ENCODE measurements at regions not wholly inside any gene's neighbourhood (a gene's known extent, or its start where the extent isn't known, plus 50 kb on each side); places are given as distances from the start of the nearest gene placed in this dataset.

- no peak for DNase-seq
These were observed 113.6 kb downstream of the LSMEM1 start for GRCh38 chr7:112594397-112594796.

DNA sequence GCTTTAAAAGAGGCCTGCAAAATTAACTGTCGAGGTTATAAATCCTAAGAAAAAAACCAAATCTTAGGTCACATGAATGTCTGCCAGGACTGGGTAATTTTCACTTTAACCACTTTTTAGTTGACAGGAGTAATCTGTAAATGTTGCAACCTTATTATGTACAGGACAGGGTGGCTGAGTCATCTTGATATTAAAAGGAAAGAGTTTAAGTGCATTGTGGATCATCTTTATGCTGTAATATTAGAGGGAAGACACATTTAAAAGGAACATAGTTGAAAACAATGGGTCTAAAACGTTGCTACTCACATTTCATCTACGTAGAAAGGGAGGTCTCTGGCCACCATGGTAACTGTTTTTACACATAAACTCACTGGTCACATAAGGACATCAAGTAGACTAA lies 115.5 kb downstream of the LSMEM1 start:
- peak; percentile 2 for DNase-seq

DNA sequence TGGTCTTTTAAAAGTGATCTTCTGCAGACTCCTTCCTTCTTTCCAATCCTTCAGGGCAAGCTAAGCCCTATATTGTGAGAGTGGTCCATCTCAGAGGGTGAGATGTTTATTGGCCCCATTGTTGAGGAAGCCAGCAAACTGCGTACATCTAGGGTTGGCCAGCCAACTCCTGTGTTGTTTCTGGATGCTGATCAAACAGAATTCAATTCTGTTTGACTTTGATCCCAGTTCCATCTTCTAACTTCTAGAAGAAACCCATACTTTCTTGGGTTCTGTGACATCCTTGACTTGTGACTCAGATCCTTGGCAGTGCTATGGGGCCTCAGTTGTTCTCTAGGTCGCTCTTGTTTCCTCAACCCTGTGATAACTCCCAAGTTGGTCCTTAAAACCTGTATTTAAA lies 116.2 kb downstream of the LSMEM1 start:
- no peak for DNase-seq

- no peak for DNase-seq
These were observed 122.9 kb downstream of the LSMEM1 start for GRCh38 chr7:112603673-112604072.

DNA sequence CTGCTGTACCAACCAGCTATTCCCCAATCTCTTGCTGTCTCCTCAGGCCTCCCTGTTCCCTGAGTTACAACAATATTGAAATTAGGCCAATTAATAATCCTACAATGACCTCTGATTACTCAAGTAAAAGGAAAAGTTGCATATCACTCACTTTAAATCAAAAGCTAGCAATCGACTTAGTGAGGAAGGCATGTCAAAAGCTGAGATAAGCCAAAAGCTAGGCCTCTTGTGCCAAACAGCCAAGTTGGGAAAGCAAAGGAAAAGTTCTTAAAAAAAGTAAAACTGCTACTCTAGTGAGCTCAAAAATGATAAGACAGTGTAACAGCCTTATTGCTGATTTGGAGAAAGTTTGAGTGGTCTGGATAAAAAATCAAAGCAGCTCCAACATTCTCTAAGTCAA lies 129.8 kb downstream of the LSMEM1 start:
- DNase-seq: no peak

DNA sequence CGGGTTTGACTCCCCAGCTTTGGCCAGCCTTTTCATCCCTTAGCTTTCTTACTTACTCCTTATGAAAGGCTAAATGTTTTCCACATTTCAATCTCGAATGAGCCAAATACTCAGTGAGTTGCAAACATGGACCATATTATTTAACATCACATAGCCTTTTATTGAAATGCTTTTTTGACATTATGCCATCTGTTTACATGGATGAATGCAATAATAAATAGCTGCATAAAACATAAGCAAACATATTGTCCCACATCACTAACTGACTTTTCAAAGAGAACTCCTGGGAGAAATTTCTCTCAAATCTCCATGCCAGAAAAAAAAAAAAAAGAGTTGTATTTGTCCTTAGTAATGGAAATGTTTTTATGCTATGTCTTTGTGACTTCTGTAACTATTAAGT lies 134.9 kb downstream of the LSMEM1 start:
- DNase-seq: no peak

DNA sequence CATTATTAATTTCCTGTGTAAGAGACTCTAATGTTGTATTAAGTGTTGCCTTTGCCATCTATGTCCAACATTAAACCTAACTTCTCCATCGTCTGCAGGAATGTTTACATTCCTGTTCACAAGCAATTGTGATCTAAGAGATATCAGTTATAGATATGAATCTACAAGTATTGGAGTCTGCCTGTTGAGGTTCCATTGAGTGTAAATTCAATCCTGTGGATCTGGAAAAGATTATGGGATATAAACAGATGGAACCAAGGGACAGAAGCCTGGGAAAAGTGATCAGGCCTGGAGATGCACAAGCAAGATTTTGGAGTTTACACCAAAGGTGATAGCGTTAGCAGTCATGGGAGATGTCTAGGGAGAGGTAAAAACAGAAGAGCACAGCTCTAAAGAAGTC lies 135.5 kb downstream of the LSMEM1 start:
- DNase-seq: no peak

GRCh38 chr7:112619343-112619742 lies 138.6 kb downstream of the LSMEM1 start:
- no peak for DNase-seq

- no peak for DNase-seq
These were observed 141.4 kb downstream of the LSMEM1 start for GRCh38 chr7:112622159-112622715.

DNA sequence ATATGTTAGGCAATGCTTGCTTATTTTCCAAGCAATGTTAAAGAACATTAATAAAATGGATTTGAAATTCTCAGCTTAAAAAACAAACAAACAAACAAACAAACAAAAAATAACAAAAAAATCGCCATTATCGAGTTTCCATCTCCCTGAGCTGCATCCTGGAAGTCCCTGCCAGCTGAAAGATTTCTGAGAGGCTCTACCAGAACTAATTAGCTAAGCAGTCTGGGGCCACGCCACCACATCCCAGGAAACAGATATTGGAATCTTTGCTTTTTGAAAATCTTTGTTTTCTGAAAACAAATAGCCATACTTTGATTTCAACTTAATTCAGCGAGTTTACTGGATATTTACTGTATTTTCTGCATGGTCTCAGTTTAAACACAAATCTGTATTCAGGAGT lies 143.6 kb downstream of the LSMEM1 start:
- no peak for DNase-seq

DNA sequence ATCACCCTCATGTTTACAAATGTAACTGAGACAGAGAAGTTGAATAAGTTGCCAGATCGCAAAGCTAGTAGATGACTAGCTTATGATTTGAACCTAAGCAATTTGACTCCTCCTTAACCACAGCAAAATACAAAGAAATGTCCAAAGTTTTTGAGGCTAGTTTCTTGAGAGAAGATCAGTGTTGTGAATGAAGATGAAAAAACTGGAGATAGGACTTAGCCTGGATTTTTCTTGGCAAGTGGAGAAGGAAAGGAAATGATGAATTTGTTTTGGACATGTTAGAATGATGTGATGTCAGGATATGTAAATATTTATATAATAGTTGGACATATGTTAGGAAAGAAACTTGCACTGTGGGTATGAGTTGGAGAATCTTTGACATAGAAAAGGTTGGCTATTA lies 149.8 kb downstream of the LSMEM1 start:
- DNase-seq: no peak

DNA sequence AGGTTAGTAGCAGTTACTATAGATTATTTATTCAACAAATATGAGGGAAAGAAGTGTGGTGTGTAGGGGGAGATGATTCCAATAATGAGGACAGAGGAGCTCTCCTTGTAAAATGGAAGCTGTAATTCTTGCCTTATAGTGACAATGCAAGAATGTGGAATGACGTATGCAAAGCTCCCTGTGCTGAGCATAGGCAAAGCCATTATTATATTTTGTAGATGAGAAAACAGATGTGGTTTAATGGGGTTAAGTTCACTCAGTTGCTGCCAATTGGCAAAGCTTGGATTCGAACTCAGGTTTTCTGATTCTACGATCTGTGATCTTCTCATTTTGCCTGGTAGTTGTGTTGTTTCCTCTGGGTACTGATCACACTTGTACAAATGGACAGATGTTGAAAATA lies 153.3 kb downstream of the LSMEM1 start:
- no peak for DNase-seq

DNA sequence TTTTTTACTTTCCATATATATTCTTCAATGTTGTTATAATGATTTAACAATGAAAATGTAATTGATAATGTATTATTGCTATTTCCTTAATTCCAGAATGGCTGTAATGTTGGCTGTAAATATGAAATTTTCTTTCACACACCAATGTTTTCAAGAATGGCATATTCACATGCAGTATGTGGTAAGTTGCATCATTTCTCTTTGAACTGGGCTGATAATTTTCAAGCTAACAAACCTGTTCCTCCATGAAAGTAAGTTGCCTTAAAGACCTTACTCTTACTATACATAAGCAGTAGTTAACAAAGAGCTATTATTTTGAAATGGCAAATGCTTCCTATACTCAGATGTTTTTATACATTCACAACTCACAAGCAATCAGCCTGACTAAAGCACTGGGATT lies 154.5 kb downstream of the TMEM168 start:
- DNase-seq: no peak

GRCh38 chr7:112638675-112639400 lies 151.4 kb downstream of the TMEM168 start:
- DNase-seq: no peak

GRCh38 chr7:112640685-112641084 lies 149.5 kb downstream of the TMEM168 start:
- DNase-seq: no peak

DNA sequence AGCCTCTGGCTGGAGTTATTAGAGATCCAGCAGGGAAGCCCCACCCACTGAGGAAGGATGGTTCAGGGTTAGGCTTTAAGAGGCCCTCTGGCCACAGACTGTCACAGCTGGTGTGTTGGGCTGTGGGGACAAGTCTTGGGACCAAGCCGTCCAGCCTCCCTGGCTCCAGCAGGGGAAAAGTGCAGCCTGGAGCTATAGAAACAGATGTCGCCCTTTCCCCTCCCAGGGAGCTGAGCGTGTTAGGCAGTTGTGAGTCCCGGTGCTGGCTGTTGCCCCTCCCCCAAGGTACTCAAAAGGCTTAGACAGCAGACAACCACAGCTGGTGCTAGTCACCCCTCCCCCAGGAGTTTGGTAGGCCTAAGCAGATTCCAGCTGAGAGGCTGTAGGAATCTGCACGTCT lies 143.4 kb downstream of the TMEM168 start:
- DNase-seq: no peak

DNA sequence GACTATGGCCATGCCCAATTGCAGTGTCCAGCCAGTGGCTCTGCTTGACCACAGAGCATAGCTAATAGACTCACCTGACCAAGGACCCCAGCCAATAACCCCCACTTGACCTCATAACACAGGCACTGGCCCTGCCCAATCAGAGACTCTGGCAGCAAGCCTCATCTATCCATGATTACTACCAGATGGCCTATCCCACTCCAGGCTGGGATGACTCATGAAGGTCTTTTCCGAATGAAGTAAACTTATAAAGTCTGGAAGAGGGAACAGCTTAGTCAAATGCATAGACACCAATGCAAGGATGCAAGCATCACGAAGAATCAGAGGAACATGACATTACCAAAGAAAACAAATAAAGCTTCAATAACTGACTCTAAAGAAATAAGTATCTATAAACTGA lies 141.4 kb downstream of the TMEM168 start:
- DNase-seq: no peak

- DNase-seq: no peak
These were observed 140.6 kb downstream of the TMEM168 start for GRCh38 chr7:112649560-112649959.

- no peak for DNase-seq
These were observed 135.6 kb downstream of the TMEM168 start for GRCh38 chr7:112654322-112655216.

DNA sequence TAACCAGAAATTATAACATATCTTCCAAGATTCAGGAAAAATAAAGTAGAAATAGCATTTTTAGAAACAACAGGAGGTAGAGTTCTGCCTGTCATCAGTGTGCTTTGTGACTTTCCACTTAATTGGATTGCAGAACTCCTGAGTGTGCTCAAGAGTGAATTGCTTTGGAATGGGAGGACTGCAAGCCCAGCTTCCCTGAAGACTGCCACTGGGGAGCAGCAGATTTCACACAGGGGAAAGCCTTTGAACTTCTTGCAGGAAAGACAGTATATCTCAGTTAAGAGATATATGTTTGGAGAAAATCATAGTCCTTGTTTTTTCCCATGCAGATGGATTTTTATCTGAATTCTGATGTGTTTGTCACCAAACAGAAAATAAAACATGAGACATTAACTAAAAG lies 124.5 kb downstream of the TMEM168 start:
- DNase-seq: no peak

DNA sequence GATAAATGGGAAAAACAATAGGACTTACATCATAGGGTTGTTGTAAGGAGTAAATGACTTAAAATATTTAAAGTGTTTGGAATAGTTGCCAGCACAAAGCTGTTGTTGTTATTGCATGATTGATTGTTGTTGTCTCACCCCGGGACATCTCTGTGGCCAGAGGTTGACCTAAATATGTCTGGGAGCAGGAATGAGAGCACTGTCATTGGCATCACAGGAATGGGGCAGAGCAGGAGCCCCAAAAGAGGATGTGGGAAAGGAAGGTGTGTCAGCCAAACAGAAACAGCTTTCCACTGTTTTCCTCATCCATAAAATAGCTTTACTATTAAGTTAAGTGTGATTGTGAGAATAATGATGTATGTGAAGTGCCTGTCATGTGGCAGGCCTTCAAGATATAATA lies 121.6 kb downstream of the TMEM168 start:
- no peak for DNase-seq

- DNase-seq: no peak
These were observed 120.9 kb downstream of the TMEM168 start for GRCh38 chr7:112669306-112669705.

DNA sequence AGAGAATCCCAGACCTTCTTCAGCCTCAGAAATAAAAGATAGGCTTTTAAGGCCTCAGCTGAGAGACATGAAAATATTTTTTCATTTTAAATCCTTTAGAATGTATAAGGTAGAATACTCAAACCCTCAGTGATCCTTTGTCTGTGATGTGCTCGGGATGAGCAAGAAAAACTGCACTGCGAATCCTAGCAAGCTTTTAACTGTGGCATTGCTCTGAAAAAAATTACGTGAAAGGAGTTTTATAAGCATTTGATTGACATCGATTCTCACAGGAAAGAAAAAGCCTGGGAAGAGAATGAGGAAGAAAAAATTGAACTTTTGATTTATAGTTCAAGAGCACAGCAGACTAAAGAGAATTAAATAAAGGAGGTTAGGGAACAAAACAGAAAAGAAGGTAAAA lies 120.0 kb downstream of the TMEM168 start:
- DNase-seq: no peak

DNA sequence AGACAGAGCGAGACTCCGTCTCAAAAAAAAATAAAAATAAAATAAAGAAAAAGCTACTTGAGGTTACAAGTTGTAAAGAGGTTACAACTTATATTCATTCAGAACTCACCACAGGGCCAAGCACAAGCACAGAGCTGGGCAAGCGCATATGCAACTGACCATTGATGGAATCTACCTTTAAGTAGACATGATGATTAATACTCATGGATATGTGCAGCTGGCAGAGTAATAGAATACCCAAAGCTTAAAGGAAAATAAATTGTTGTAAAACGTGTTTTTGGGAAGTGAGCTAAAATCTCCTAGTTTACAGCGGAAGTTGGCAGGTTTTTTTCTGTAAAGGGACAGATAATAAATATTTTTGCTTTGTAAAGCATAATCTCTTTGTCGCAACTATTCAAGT lies 111.6 kb downstream of the TMEM168 start:
- no peak for DNase-seq
